Fibroblast of upper back skin (primary cell): ENCODE measurements at regions not wholly inside any gene's neighbourhood (a gene's known extent, or its start where the extent isn't known, plus 50 kb on each side); places are given as distances from the start of the nearest gene placed in this dataset.

Experiments used
- DNase-seq: peaks from one replicate; pipeline ENCODE4 v3.0.0-alpha.2; 2013

DNA sequence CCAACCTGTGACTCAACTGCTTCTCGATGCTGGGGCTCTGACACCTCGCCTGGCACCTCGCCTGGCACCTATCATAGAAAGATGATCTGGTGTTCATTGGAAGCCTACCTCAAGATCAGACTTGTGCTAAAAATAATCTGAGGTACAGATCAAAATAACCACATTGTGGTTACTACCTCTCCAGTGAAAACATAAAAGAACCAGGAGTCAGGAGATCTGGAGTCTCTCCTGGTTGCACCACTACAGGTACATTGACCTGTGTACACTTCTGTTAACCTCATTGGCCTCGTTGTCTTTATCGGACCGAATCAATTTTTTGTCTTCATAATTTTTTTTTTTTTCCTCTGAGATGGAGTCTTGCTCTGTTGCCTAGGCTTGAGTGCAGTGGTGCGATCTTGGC lies 695.9 kb downstream of the HDGFL1 start:
- DNase-seq = no peak

GRCh38 chr6:23266536-23266935 lies 697.2 kb downstream of the HDGFL1 start:
- DNase-seq = no peak

- DNase-seq = no peak
These were observed 698.3 kb downstream of the HDGFL1 start for GRCh38 chr6:23267651-23268050.

DNA sequence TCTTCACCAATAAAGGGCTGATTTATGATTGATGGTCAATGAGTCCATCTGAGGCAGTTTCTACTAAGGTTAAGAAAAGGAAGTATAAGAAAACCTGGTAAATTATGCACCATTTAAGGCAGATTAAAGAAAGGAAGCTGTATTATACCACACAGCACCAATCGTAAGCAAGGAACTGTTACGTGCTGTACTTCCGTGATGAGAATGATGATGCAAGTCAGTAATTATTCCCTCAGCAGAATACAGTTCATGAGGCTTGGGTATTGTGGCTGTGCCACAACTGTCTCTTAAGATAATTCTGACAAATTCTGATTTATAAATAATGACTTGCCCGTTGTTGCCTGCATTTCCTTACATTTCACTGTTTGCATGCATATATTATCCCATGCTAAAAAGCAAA lies 699.0 kb downstream of the HDGFL1 start:
- no peak for DNase-seq

DNA sequence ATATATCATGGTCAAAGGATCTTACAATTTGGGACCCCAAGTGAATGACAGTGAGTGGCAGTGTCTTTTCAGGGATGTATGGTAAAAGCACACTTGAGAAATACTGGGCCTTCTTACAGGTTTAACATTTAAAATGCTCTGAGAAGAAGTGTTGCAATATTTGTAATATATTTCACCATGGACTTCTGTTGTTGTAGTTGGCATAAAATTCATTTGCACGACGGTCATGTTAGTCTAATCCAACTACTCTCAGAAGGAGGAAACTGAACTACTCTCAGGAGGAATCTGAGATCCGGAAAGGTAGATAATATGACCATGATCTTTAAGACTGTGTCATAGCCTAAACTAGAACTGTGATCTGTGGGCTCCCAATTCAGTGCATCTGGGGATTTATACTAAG lies 700.1 kb downstream of the HDGFL1 start:
- DNase-seq = peak; percentile 35

DNA sequence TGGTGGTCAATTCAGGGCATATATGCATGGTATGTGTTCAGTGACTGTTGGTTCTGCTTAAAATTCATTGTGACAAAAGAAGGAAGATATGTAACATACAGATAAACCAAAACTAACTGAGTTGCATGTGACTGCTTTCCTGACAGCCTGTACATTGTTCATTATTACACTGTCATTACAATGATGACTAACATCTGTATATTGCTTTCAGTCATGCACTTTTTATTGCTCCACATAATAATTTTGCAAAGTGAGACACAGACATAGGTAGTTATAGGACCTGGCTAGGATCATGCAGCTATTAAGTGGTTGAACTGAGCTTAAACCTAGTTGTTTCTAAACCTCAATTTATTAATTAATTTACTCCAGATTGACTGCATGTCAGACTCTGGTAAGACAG lies 703.2 kb downstream of the HDGFL1 start:
- DNase-seq = peak; percentile 14

DNA sequence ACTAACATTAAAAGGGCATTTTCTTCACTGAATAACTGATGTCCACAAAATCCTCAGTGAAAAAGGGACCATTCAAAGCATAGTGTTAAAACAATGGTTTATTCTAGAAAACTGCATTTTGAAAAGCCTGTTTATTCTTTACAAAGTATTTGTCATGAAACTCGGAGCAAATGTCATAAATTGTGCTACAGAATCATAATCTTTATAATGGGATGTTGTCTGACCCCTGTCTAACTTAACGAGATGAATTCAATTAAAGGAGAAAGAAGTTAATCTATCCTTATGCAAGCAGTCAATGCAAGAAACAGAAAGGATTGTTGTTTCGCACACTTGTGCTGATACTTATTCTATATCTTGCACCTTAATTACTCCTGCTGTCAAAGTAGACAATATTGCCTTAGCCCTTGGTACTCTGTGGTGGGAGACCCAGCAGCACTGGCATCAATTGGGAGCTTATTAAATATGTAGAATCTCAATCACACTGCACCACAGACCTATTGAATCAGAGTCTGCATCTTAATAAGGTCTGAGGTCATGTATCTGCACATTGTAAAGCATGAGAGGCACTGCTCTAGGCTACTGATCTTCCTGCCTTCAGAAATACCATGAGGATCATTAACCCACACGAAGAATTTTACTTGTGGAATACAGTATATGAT lies 708.3 kb downstream of the HDGFL1 start:
- no peak for DNase-seq

- DNase-seq = no peak
These were observed 708.8 kb downstream of the HDGFL1 start for GRCh38 chr6:23278180-23278532.

GRCh38 chr6:23280437-23280836 lies 711.1 kb downstream of the HDGFL1 start:
- DNase-seq = no peak

DNA sequence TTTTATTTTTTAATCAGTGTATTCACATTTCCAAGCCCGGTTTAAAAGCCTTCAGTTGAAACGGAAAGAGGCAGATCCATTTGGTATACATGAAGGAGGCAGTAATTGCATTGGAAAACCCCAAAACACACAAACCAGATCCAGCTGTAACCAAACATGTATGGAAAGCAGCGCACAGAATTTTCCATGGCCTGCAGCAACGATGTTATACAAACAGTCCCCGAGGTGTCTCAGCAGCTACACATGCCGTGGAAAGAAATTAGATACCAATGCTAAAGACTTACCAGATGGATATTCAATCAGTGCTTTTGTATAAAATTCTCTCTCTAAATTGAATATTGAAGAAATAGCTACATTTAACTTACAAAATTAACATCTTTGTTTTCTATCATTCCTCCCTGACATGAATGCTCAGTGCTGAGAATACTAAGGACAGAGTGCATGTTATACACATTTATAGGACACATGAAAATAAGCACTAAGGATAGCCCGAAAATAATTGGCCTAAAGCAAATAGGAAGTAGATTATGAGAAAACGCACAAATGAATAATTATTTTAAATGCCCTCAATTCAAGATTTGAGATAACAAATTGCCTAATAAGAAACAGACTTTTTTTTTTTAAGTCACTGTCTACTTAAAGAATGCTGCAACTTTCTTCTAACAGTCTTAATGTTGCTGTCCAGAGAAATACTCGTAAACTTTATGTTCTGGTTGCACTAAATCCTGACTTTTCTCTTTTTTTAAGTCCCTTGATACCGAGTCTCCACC lies 713.1 kb downstream of the HDGFL1 start:
- DNase-seq = no peak

DNA sequence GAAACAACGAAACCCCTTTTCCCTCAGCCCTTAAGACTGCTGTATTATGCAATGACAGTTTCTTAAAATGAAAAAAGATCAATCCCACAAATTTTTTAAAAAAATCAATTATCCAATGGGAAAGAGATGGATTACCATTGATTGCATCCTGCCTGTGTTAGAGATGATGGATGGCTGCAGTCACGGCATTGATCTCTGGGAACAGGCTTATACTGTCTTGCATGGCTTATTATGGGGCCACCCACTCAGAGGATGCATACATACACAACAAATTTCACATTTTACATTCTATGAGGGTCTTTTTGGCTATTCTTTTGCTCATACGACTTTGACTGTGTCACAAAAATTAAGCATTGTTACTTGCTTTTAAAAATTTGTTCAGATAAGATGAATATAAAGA lies 724.3 kb downstream of the HDGFL1 start:
- DNase-seq = no peak

DNA sequence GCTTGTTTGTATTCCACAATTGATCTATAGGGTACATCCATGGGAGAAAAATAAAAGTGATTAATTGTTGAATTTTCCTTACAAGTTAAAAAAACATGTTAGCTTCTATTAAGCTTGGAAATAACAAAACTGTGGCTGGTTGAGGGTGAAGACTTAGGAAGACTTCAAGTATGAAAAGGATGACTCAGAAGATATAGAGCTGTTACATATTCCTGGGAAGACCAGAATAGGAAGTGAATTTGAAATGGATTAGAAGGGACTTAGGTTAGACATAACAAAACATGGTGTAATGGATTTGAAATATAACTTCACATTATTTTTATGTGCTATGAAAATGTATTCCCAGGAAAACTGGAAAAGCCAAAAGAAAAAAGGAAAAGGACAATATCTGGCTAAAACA lies 732.2 kb downstream of the HDGFL1 start:
- DNase-seq = peak; percentile 22

DNA sequence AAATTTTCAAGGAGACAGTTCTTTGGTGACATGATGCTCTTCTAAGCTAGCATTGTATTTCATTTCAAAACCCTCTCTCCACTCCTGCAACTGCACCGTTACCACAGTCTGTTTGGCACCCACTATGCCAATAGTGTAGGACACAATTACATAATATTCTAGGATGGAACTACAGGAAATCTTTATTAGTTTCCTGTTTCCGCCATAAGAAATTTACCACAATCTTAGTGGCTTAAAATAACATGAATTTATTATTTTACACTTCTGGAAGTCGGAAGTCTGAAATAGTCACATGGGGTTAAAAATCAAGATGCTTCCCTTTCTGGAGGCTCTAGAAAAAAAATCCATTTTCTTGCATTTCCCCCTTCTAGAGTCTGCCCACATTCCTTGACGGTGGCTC lies 733.1 kb downstream of the HDGFL1 start:
- DNase-seq = no peak

DNA sequence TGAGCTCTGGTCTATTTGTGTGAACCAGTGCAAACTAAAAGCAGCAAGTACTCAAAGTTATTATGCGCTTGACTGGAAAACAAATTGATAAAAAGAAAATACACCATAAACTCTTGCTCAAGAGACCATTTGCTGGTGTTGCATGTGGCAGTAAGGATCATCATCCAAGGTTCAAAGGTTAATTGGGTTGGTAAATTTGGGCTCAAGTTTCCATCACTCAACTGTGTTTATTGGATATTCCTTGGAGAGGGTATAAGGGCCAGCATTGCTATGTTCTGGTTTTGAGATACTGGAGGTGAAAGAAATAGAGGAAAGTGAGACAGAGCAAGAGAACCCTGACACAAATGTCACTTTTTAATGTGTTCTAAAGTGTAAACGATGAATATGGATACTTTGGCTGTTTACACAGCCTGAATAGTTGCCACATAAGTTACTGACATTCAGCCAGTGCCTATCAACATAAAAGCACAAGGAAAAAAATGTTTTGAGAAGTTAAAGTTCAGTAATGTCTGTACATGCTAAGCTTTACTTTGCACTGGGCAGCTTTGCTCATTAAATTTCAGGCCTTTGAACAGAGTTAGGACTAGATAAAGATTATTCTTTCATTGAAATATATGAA lies 736.1 kb downstream of the HDGFL1 start:
- DNase-seq = no peak

GRCh38 chr6:23306251-23306950 lies 737.0 kb downstream of the HDGFL1 start:
- DNase-seq = no peak

DNA sequence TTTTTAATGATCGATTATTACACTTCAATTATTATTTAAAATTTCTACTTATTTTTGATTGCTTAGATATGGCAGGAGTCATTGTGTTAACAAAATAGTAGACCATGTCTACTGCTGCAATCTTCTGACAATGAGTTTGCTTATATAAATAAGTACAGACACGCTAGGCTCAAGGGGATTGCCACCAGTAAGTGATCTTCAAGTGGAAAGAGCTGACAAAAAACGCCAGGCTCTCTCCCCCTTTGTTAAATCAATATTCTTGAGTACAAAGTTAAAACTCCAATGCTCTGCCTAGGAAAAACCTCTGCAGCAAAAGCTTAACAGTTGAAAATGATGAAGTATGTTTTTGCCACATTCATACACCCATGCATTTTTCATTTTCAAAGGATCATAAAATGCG lies 738.1 kb downstream of the HDGFL1 start:
- DNase-seq = no peak

- no peak for DNase-seq
These were observed 738.8 kb downstream of the HDGFL1 start for GRCh38 chr6:23308166-23308565.

- DNase-seq = no peak
These were observed 741.8 kb downstream of the HDGFL1 start for GRCh38 chr6:23311211-23311610.

GRCh38 chr6:23316131-23316530 lies 746.8 kb downstream of the HDGFL1 start:
- no peak for DNase-seq

DNA sequence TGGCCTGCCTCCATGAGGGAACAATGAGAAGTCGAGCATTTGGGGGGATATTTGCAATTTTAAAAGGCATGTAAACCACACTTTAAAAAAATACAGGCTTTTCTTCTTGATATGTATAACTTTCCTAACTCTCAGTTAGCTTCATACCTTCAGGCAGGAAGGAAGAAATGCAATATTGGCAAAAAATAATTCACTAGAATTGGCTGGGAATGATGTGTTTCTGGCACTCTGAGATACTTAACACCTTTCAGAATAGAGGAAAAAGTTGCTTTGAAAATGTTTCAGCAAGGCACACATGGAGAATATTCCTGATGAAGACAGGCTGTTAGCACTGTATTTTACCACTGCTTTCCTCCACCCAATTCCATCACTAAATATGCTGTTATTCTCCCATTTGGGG lies 747.6 kb downstream of the HDGFL1 start:
- DNase-seq = no peak

DNA sequence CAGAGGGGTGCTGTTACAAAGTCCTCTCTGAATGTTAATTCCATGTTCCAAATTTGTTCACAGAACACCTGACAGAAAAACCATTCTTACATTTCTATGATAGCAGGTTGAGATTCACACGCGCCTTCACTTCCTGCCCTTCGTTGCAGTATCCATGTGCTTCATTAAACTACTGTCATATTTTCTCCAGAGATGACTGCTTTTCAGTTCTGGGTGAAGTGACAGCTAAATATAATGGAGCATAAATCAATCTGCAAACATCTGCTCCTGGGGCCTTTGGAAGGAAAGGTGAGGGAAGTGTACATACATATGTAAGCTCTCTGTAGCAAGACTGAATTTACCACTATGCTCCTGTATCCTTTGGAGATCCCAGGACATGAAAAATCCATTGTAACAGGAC lies 750.2 kb downstream of the HDGFL1 start:
- DNase-seq = no peak

GRCh38 chr6:23320471-23321015 lies 751.2 kb downstream of the HDGFL1 start:
- no peak for DNase-seq

- DNase-seq = no peak
These were observed 754.5 kb downstream of the HDGFL1 start for GRCh38 chr6:23323897-23324296.

DNA sequence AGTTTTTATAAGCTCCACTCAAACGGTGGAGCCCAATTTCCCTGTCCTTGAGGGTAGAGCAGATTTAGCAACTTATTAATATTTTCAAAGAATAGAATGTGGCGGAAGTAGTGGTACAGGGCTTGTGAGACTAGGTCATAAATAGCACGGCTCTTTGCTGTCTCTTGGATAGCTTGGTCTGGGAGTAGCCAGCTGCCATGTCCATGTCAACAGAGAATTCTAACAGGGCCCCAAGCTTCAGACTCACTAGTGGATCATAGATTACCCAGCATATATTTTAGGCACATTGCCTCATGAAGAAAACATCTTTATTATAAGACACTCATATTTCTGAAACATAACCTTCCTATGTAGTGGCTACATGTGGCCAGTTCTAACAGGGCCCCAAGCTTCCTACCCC lies 755.7 kb downstream of the HDGFL1 start:
- DNase-seq = no peak
